Smooth muscle cell (in vitro differentiated cells): ENCODE measurements at regions not wholly inside any gene's neighbourhood (a gene's known extent, or its start where the extent isn't known, plus 50 kb on each side); places are given as distances from the start of the nearest gene placed in this dataset.

Experiments used
- DNase-seq: peaks from one replicate; lab custom pipeline; 2025; ENCODE audit not compliant: unreplicated experiment; lab: John Stamatoyannopoulos, UW
- H2AFZ ChIP-seq: fragments of 200-600 bp; sonication (generic); 2 replicates; pipeline ENCODE4 v1.6.0; 2016; ENCODE audit warnings: antibody characterized with exemption, low read depth, mild to moderate bottlenecking
- H3F3A ChIP-seq: fragments of 200-600 bp; sonication (generic); 2 replicates; pipeline ENCODE4 v1.6.0; 2017; ENCODE audit warnings: antibody characterized with exemption, low read depth
- H3K27ac ChIP-seq: fragments of 200-600 bp; sonication (generic); 2 replicates; pipeline ENCODE4 v1.5.1; 2016; ENCODE audit warnings: low read depth, mild to moderate bottlenecking
- H3K27me3 ChIP-seq: fragments of 200-600 bp; sonication (generic); 2 replicates; pipeline ENCODE4 v1.6.1; 2016; ENCODE audit warnings: low read depth, mild to moderate bottlenecking
- H3K36me3 ChIP-seq: fragments of 200-600 bp; sonication (generic); 2 replicates; pipeline ENCODE4 v1.5.1; 2016; ENCODE audit warnings: low read depth
- H3K4me1 ChIP-seq: fragments of 200-600 bp; sonication (generic); 2 replicates; pipeline ENCODE4 v1.5.1; 2016; ENCODE audit warnings: low read depth
- H3K4me2 ChIP-seq: fragments of 200-600 bp; sonication (generic); 2 replicates; pipeline ENCODE4 v1.6.0; 2016; ENCODE audit warnings: mild to moderate bottlenecking
- H3K4me3 ChIP-seq: fragments of 200-600 bp; sonication (generic); 2 replicates; pipeline ENCODE4 v1.5.1; 2016; ENCODE audit warnings: mild to moderate bottlenecking
- H3K79me2 ChIP-seq: fragments of 200-600 bp; sonication (generic); 2 replicates; pipeline ENCODE4 v1.6.0; 2016; ENCODE audit warnings: low read depth, mild to moderate bottlenecking
- H3K9ac ChIP-seq: fragments of 200-600 bp; sonication (generic); 2 replicates; pipeline ENCODE4 v1.6.0; 2016; ENCODE audit warnings: low read depth
- H3K9me3 ChIP-seq: fragments of 200-600 bp; sonication (generic); replicated peaks from 2 replicates; pipeline ENCODE4 v1.5.1; 2016; ENCODE audit warnings: low read depth
- H4K20me1 ChIP-seq: fragments of 200-600 bp; sonication (generic); 2 replicates; pipeline ENCODE4 v1.6.0; 2016; ENCODE audit warnings: low read depth
- WGBS: methylation state at CpG from one replicate; pipeline ENCODE4 v1.1.7; 2016; ENCODE audit warnings: low lambda C conversion rate; 5-methylcytosine and 5-hydroxymethylcytosine counted together
- TF ChIP-seq, protein P1 (sequence below): fragments of 200-600 bp; sonication (generic); IDR thresholded peaks from 2 replicates; pipeline ENCODE4 v1.5.1; 2017; ENCODE audit warnings: borderline replicate concordance, mild to moderate bottlenecking, antibody characterized with exemption; ENCODE audit not compliant: insufficient read depth, poor library complexity, severe bottlenecking

DNA sequence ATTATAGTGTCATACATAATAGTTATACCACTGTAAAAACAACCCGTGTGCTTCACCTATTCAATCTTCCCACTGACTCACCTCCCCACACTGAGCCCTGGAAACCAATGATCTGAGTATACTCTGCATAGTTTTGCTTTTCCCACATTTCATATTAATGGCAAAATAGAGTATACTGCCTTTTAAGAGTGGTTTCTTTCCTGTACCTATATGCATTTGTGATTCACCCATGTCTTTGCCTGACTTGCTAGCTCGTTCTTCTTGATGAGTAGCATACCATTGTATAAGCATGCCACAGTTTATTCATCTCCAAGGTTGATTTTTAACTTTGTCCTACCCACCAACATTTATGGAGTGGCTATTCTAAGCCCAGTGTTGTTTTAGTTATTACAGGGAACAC lies 686.4 kb downstream of the PLCL1 start:
- H3K9ac ChIP-seq: no peak overlapping the region
- H3K27me3 ChIP-seq: no peaks in the 10 kb centered on the region
- no peaks in the 10 kb centered on the region for H3K9me3 ChIP-seq
- no peak overlapping the region for H2AFZ ChIP-seq
- TF ChIP-seq, protein P1, sequence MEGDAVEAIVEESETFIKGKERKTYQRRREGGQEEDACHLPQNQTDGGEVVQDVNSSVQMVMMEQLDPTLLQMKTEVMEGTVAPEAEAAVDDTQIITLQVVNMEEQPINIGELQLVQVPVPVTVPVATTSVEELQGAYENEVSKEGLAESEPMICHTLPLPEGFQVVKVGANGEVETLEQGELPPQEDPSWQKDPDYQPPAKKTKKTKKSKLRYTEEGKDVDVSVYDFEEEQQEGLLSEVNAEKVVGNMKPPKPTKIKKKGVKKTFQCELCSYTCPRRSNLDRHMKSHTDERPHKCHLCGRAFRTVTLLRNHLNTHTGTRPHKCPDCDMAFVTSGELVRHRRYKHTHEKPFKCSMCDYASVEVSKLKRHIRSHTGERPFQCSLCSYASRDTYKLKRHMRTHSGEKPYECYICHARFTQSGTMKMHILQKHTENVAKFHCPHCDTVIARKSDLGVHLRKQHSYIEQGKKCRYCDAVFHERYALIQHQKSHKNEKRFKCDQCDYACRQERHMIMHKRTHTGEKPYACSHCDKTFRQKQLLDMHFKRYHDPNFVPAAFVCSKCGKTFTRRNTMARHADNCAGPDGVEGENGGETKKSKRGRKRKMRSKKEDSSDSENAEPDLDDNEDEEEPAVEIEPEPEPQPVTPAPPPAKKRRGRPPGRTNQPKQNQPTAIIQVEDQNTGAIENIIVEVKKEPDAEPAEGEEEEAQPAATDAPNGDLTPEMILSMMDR: no peak
- no peaks in the 10 kb centered on the region for H3K36me3 ChIP-seq
- WGBS: 69% methylated on average over 2 of the region's 2 CpGs
- no peaks in the 10 kb centered on the region for H4K20me1 ChIP-seq
- DNase-seq: no peak
- no peak overlapping the region for H3K4me3 ChIP-seq
- H3K27ac ChIP-seq: no peak overlapping the region
- H3K79me2 ChIP-seq: no peaks in the 10 kb centered on the region
- H3F3A ChIP-seq: no peaks in the 10 kb centered on the region
- H3K4me1 ChIP-seq: no peaks in the 10 kb centered on the region
- H3K4me2 ChIP-seq: no peak overlapping the region

DNA sequence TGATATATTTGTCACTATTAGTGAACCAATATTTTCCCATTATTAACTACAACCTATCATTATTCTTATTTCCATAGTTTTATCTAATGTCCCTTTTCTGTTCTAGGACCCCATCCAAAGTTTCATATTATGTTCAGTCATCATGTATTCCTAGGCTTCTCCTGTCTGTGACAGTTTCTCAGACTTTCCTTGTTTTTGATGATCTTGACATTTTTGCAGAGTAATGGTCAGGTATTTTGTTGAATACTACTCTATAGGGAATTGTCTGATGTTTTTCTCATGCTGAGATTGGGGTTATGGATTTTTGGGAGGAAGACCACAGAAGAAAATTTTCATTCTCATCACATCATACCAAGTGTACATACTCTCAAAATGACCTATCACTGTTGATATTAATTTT lies 684.6 kb downstream of the PLCL1 start:
- Histone ChIP-seq H3K27ac (no peak overlapping the region), H3K4me2 (no peak overlapping the region), H2AFZ (no peak overlapping the region), H3K79me2 (no peaks in the 10 kb centered on the region), H3K36me3 (no peaks in the 10 kb centered on the region), H3F3A (no peaks in the 10 kb centered on the region), H3K9me3 (no peaks in the 10 kb centered on the region), H3K9ac (no peak overlapping the region), H3K4me3 (no peak overlapping the region), H3K27me3 (no peaks in the 10 kb centered on the region), H3K4me1 (no peaks in the 10 kb centered on the region), H4K20me1 (no peaks in the 10 kb centered on the region)
- TF ChIP-seq, protein P1: no peak
- DNase-seq: no peak

DNA sequence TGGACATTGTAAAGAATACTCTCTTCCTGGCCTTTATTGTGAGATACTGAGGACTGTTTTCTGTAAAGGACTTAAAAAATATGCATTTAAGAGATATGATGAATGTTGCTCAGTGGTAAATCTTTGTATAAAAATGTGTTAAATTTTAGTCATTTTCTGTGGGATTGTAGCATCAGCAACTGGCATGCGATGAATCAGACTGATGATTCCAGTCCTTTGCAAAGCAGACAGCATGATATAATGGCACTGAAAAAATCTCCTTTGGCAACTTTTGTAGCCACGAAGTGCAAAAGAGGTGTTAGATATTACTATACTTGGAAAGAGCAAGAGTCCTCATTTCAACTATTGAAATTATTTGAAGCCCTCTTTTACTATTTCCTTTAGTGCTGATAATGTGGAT lies 678.7 kb downstream of the PLCL1 start:
- no peaks in the 10 kb centered on the region for H3K9me3 ChIP-seq
- WGBS: 71% methylated on average over 2 of the region's 2 CpGs
- H3K27me3 ChIP-seq: peaks cover 2% of the 10 kb centered on the region
- H3K79me2 ChIP-seq: no peaks in the 10 kb centered on the region
- DNase-seq: no peak
- H3K4me1 ChIP-seq: no peaks in the 10 kb centered on the region
- H3K4me2 ChIP-seq: no peak overlapping the region
- no peak overlapping the region for H3K9ac ChIP-seq
- H3K27ac ChIP-seq: no peak overlapping the region
- H2AFZ ChIP-seq: no peak overlapping the region
- no peaks in the 10 kb centered on the region for H4K20me1 ChIP-seq
- TF ChIP-seq, protein P1: no peak
- no peaks in the 10 kb centered on the region for H3K36me3 ChIP-seq
- no peaks in the 10 kb centered on the region for H3F3A ChIP-seq
- no peak overlapping the region for H3K4me3 ChIP-seq

DNA sequence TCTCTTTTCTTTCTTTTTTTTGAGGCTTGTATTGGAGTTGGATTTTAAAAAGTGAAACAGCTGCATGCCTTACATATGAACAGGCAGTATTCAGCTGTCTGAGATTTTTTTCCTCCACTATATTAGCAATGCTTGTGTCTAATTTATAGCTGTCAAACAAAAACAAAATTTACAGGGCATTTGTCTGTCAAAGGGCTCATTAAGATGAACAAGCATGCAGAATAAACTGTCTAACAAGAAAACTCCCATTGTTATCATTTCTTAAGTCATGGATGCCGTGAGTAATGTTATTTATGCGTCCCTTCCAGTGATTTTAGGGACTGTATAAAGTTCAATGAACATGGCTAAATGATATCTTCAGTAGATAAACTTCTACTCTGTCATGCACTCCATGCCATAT lies 674.7 kb downstream of the PLCL1 start:
- no peak overlapping the region for H2AFZ ChIP-seq
- no peaks in the 10 kb centered on the region for H3K79me2 ChIP-seq
- no peaks in the 10 kb centered on the region for H3K9me3 ChIP-seq
- H3F3A ChIP-seq: no peaks in the 10 kb centered on the region
- no peaks in the 10 kb centered on the region for H3K4me1 ChIP-seq
- TF ChIP-seq, protein P1: no peak
- WGBS: 83% methylated on average over 2 of the region's 2 CpGs
- no peaks in the 10 kb centered on the region for H3K36me3 ChIP-seq
- no peaks in the 10 kb centered on the region for H4K20me1 ChIP-seq
- peaks cover 2% of the 10 kb centered on the region for H3K27me3 ChIP-seq
- H3K9ac ChIP-seq: no peak overlapping the region
- H3K4me3 ChIP-seq: no peak overlapping the region
- no peak overlapping the region for H3K4me2 ChIP-seq
- DNase-seq: no peak
- no peak overlapping the region for H3K27ac ChIP-seq
